ENCODE measurements at regions not wholly inside any gene's neighbourhood (a gene's known extent, or its start where the extent isn't known, plus 50 kb on each side); places are given as distances from the start of the nearest gene placed in this dataset.
"Not testable (repeated sequence)": the region's sequence is repeated elsewhere in the genome, so short reads cannot be mapped to it uniquely, and the experiment has no call there.

DNA sequence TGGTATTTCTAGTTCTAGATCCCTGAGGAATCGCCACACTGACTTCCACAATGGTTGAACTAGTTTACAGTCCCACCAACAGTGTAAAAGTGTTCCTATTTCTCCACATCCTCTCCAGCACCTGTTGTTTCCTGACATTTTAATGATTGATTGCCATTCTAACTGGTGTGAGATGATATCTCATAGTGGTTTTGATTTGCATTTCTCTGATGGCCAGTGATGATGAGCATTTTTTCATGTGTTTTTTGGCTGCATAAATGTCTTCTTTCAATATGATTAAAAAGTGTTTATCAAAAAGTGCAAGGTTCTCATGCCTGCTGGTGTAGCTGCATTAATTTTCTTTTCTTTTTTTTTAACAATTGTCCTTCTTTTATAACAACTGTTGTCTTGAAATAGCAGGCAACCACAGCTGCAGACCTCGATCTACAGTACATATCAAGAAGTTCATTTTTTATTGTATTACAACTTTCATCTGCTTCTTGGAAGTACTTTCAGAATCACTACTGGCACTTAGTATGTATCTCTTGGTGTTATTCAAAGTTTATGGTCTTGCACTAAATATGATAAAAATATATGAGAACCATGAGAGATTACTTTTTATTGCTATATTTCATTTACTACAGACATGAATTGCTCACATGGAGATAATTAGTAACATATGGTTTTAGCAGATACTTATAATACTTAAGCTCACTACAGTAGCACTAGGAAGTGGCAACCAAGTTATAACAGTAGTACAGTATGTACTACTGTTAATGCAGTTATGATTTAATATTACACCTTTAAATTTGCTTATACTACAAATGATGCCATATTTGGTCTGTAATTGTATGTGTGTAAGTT, 358.0 kb downstream of the ETV1 start:
- FAIRE-seq = not testable (repeated sequence)

DNA sequence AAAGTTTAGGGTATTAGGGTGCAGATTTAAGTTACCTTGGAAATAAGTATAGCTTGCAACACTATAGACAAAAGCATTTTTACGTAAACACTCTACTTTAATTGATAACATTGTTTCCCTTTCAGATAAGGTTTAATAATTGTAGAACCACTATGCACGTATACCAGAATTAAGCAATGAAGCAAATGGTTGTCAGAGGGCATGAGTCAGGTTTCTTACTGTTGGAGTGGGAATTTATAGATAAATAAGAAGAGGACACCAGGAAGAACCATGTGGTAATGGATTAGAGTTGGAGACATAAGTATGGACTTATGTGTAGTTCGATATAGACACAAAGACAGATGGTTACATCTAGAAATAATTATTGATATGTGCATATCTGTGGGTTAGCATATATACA, 355.6 kb downstream of the ETV1 start:
- no peak for FAIRE-seq

DNA sequence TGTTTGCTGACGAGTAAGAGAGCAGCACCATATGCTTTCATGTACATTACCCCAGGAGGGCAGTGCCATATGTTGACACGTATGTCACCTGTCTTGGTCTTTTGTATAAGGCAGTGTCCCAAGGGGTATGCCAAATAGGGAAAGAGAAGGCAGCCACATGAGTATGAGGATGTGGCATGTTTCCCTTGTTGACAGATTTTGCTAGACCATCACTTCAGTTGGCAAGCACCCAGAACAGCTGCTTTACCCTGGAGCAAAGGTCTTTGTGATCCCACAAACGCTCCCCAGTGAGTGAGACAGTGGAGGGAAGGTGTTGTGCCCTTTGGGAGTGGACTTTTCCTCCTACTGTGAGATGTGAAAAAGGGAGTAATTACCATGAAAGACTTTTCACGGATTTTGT, 350.1 kb downstream of the ETV1 start:
- no peak for FAIRE-seq

- FAIRE-seq = no peak
Measured at GRCh38 chr7:13641714-13642113, 347.8 kb downstream of the ETV1 start.

- FAIRE-seq = no peak
Measured at GRCh38 chr7:13651167-13651566, 338.3 kb downstream of the ETV1 start.

- FAIRE-seq = no peak
Measured at GRCh38 chr7:13656330-13656729, 333.1 kb downstream of the ETV1 start.

DNA sequence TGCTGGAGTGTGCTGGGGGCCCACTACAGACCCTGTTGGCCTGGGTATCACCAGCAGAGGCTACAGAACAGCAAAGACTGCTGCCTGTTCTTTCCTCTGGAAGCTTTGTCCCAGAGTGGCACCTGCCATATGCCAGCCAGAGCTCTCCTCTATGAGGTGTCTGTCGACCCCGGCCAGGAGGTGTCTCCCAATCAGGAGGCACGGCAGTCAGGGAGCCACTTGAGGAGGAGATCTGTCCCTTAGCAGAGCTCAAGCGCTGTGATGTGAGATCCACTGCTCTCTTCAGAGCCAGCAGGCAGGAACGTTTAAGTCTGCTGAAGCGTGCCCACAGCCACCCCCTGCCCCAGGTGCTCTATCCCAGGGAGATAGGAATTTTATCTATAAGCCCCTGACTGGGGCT, 316.2 kb downstream of the ETV1 start:
- FAIRE-seq = no peak

- no peak for FAIRE-seq
Measured at GRCh38 chr7:13682626-13683025, 306.8 kb downstream of the ETV1 start.

DNA sequence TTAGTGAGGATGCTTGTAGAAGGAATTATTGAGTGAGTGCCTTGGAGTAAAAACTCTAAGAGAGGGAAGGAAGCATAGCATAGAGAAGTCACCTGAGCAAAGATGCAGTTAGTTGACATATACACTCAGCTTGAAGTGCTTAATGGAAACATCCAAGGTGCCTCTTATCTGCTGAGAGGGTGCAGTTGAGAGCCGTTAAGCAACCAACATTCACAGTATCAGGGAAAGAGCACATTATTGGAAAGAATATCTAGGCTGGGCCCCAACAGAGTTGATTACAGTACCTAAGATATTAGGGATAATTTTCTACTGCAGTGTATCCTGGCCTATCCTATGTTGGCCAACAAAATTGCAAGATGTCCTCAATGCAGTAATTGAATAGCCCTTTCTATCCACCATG, 302.0 kb downstream of the ETV1 start:
- no peak for FAIRE-seq

DNA sequence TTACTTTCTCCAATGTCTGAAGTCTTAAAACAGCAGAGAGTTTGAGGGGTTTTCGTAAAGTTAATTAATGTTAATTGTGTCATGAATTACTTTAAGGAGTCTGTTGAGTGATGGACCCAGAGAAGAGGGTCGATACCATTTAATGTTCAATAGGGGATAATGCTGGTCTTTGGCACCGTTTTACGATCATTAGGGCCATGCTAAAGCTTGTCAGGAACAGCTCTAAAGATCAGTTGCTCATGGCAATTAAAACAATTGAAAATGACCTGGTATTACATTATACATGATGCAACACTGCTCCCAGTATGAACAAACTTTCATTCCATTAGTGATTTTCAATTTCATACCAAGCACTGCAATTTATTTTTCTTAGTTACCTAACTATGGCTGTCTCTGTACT, 296.9 kb downstream of the ETV1 start:
- FAIRE-seq = no peak

DNA sequence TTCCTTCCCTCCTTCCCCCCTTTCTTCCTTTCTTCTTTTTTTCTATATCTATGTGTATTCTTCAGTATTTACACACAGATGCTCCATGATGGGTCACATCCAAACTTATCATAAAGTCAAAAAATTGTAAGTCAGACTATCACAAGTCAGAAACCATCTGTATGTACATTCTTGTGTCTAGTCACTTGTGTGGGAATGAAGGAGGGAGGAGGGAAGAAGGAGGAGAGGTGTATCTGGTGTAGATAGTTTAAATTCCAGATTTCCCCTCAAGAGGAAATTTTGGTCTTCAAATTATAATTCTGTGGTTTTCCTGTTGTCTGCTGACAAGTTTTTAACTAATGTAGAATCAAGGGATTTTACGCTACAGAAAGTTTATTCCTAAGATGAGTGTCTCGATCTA, 287.2 kb downstream of the ETV1 start:
- no peak for FAIRE-seq

- FAIRE-seq = no peak
Measured at GRCh38 chr7:13708670-13709069, 280.8 kb downstream of the ETV1 start.

DNA sequence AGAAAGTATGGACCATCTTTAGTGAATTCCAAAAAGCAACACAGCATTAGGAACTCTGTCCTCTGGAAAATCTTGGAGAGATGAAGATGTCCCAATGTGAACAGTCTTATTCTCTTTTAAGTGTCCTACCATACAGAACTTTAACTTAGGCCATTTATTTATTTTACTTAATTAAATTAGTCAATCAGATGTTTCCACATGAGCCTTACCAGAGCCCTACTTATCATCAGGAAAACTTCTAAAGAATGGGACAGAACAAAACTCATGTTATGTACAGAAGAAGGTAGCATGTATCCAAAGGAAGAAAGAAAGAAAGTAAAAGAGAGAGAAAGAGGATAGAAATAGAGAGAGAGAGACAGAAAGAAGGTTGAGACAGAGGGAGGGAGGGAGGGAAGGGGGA, 276.4 kb downstream of the ETV1 start:
- no peak for FAIRE-seq

DNA sequence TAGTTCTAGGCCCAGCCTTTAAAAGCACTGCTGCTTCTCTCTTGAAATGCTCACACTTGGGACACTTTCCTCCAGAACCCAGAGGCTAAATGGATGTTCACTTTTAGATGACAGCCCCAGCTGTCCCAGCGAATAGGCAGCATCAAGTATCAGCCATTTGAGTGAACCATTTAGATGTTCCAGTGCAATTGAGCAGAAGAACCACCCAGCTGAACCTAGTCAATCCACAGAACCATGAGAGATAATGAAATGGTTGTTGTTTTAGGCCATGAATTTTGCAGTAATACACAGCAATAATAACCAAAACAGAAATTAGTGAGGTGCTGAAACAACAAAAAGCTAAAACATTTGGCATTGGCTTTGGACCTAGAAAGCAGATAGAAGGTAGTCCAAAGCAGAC, 273.9 kb downstream of the ETV1 start:
- FAIRE-seq = no peak

DNA sequence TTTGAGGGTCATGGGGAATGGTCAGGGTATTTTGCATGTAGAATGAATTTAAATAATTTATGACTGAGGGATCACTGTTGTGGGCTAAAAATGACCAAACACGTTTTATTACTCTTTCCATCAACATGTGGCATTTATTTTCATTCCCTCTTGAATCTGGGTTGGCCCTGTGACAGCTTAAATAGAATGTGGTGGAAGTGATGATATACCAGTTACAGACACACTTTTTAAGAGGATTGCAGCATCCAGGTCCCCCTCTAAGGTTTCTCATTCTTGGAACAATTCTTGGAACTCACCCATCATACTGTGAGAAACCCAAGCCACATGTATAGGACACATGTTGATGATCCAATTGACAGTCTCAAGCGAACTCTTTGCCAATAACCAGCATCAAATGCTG, 272.4 kb downstream of the ETV1 start:
- no peak for FAIRE-seq

DNA sequence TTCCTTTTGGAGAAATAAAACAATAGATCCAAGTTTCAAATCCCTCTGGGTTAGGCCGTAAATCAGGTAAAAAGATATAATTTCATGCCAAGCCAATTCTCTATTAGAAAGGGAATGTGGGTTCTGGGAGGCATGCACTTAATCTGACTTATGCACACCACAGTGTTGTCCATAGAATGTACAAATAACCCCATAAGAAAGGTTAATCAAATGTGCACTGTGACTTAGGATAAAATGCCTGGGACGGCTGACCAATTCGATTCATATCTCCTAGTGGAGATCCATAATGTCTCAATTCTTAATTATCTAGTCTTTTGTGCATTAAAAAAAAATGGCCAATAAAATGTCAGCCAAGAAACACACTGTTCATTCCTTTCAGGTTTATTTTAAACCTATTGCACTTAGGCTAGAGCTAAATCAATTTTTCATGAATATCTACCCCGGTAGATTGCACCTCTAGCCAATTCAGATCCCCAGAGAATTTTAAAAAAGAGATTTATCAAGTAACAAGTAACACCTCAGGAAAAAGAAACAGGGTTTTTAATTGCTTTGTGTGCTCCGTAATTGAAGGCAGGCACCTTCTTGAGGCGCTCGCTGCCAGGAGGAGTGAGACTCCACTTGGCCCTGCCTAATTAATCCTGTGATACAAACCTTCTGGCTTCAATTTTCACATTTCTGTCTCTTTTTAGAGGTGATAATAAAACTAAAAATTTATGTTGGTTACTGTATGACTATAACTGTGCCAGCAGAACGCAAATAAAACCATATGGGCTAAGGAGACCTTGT, 265.1 kb downstream of the ETV1 start:
- FAIRE-seq = no peak

DNA sequence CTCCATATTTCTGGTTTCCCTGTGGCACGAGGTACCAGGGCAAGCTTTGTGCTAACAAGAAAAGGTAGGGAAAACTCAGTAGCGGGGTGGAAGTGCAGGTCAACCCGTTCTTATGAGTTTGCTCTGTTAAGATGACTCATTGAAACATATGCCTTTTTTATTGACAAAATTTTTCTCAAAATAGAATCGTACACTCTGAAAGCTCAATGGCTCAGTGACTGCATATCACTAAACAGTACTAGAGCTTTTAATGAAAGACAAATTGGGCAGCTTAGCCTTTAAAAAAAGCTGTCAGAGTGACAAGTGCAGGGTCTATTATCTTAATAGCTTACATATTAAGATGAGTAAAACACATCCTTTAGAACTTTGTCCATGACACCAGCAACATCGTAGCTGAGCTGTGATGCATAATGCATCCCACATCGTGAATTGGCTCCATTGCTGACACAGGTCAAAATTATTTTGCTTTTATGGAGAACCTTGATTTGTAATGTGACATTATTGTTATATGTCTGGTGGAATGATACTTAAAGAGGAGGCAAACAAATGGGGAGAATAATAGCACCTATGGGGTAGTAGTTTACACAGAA, 264.4 kb downstream of the ETV1 start:
- FAIRE-seq = no peak

- peak; percentile 90 for FAIRE-seq
Measured at GRCh38 chr7:13725591-13725990, 263.9 kb downstream of the ETV1 start.

DNA sequence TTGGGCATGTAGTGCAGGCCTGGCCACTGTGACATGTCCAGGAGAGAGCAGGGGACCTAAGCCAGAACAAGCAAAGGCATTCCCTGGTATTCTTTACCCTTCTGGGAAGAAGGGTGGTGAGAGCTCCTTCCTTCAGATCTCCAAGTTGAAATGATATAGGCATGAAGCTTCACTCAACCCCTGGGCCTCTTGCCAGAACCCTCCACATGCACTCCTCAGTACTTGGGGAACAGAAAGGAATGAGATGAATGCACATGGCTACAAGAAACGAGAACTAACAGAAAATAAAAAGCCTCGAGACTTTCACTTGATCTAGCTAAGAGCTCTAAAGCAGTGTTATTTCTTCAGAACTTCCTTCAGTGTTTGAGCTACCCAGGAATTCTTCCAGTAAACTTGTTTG, 262.2 kb downstream of the ETV1 start:
- FAIRE-seq = no peak

DNA sequence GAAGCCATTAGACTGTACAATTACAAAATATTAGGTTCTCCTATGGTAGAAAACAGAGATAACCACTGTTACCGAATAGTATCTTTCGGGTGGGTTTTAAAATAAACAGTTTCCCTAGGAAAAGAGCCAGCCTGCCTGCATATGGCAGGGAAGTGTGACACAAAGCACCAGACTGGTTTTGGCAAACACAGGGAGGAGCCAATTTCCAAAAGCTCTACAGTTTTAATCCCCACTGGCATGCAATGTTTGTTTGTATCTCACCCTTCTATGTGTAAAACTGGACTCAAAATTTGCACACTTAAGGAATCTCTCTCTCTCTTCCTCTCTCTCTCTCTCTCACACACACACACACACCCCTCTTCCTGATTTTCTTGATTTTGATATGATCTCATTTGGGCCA, 261.7 kb downstream of the ETV1 start:
- FAIRE-seq = no peak

DNA sequence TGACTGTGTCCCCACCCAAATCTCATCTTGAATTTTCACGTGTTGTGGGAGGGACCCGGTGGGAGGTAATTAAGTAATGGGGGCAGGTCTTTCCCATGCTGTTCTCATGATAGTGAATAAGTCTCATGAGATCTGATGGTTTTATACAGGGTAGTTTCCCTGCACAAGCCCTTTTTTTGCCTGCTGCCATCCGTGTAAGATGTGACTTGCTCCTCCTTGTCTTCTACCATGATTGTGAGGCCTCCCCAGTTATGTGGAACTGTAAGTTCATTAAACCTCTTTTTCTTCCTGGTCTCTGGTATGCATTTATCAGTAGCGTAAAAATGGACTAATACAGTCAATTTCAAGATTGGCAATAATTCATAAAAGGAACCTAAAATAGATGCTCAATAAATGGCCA, 261.0 kb downstream of the ETV1 start:
- FAIRE-seq = not testable (repeated sequence)

DNA sequence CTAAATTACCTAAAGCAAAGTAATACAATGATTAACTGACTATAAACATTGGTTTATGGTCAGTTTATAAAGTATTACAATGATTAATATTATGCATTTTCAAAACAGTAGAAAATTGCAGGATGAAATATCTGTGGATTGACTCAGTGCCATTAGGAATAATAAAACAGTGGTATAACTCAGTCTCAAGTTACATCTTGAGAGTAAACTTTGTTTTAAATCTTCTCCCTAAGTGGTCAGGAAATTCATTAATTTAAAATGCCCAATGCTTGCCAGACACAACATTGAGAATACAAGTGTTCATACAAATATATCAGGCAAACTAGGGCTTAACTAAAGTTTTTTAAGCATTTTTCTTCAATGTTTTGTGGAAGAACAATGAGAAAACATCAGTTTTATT, 257.8 kb downstream of the ETV1 start:
- no peak for FAIRE-seq

- FAIRE-seq = no peak
Measured at GRCh38 chr7:13737563-13737962, 251.9 kb downstream of the ETV1 start.

GRCh38 chr7:13742126-13742525, 247.3 kb downstream of the ETV1 start:
- FAIRE-seq = no peak

Data from A204.1 (cell line).